Stimulated activated CD8-positive, alpha-beta memory T cell treated with anti-CD3 and anti-CD28 coated beads, Interleukin-7, amount 100 ng/mL, for 48 hours (primary cell): ENCODE measurements at regions not wholly inside any gene's neighbourhood (a gene's known extent, or its start where the extent isn't known, plus 50 kb on each side); places are given as distances from the start of the nearest gene placed in this dataset.
A peak's percentile ranks its signal among the peaks of the same experiment; 100 is the strongest.

Experiments
- DNase-seq, 2 donors: peaks; one replicate each; pipeline ENCODE4 v3.0.0-alpha.2; 2020; ENCODE audit warnings: low read depth in 1 of 2; ENCODE audit errors: extremely low read depth in 1 of 2

GRCh38 chr13:30128095-30128494, 179.3 kb downstream of the KATNAL1 start:
- no peak for DNase-seq

- DNase-seq: no peak
Measured at GRCh38 chr13:30126903-30127428, 180.4 kb downstream of the KATNAL1 start.

GRCh38 chr13:30125422-30126073, 181.8 kb downstream of the KATNAL1 start:
- no peak for DNase-seq

- no peak for DNase-seq
Measured at GRCh38 chr13:30124131-30124768, 183.1 kb downstream of the KATNAL1 start.

GRCh38 chr13:30123575-30123974, 183.8 kb downstream of the KATNAL1 start:
- DNase-seq: no peak

- no peak for DNase-seq
Measured at GRCh38 chr13:30121666-30122065, 185.7 kb downstream of the KATNAL1 start.

GRCh38 chr13:30121244-30121643, 186.1 kb downstream of the KATNAL1 start:
- DNase-seq: no peak

GRCh38 chr13:30120133-30120822, 187.1 kb downstream of the KATNAL1 start:
- no peak for DNase-seq

GRCh38 chr13:30119476-30119875, 187.9 kb downstream of the KATNAL1 start:
- DNase-seq: no peak

- no peak for DNase-seq
Measured at GRCh38 chr13:30116379-30116778, 191.0 kb downstream of the KATNAL1 start.

GRCh38 chr13:30115257-30115600, 192.1 kb downstream of the KATNAL1 start:
- DNase-seq: no peak

GRCh38 chr13:30114571-30115256, 192.6 kb downstream of the KATNAL1 start:
- peak; percentile 77 to 83 for DNase-seq

GRCh38 chr13:30113983-30114570, 193.3 kb downstream of the KATNAL1 start:
- no peak for DNase-seq

GRCh38 chr13:30113551-30113950, 193.8 kb downstream of the KATNAL1 start:
- DNase-seq: no peak

- DNase-seq: peak; percentile 39 to 69
Measured at GRCh38 chr13:30112602-30113435, 194.5 kb downstream of the KATNAL1 start.

- no peak for DNase-seq
Measured at GRCh38 chr13:30111810-30112209, 195.5 kb downstream of the KATNAL1 start.

GRCh38 chr13:30110301-30111070, 196.9 kb downstream of the KATNAL1 start:
- DNase-seq: no peak

- no peak for DNase-seq
Measured at GRCh38 chr13:30109471-30110135, 197.7 kb downstream of the KATNAL1 start.

GRCh38 chr13:30108913-30109237, 198.5 kb downstream of the KATNAL1 start:
- DNase-seq: no peak
